HG03135 (cell line): ENCODE measurements at regions not wholly inside any gene's neighbourhood (a gene's known extent, or its start where the extent isn't known, plus 50 kb on each side); places are given as distances from the start of the nearest gene placed in this dataset.

Source experiments
- ATAC-seq: cut with Tn5 transposase; IDR thresholded peaks from one replicate; pipeline ENCODE4 v1.9.1; 2021; ENCODE audit warnings: mild to moderate bottlenecking, moderate library complexity; ENCODE audit not compliant: unreplicated experiment

DNA sequence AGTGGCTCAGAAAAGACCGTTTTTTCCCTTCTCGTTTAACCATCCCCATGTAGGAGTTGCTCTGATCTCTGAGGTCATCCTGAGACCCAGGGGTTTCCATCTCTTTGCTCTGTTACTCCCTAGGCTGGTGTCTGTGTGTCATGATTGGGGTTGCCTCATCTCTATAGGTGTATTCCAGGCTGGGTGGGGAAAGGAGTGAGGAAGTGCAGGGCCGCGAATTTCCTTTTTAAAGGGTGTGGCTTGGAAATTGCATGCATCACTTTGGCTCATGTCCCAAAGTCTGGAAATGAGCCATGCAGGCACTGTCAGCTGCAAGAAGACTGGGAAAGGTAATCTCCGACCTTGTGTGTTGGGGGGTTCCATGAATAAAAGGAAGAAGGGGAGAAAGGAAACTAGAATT is 201.9 kb downstream of the AACS start:
- ATAC-seq = no peak

DNA sequence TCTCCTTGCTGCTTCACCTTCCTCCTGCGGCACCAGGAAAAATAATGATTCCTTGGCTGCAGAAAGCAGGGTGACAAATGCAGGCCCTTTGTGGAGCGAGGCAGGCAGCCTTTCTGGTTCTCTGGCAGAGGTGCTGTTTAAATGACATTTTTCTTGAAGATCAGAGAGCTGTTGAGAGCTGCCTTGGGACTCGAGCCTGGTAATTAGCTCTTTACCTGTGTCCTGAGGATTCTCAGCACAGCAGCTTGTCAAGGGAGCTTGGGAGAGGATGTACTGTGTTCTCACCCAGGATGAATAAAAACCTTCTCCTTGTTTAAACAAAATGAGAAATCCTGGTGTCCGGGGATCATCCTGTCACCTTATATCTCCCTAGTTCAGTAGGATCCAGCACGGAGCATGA is 204.0 kb downstream of the AACS start:
- no peak for ATAC-seq

DNA sequence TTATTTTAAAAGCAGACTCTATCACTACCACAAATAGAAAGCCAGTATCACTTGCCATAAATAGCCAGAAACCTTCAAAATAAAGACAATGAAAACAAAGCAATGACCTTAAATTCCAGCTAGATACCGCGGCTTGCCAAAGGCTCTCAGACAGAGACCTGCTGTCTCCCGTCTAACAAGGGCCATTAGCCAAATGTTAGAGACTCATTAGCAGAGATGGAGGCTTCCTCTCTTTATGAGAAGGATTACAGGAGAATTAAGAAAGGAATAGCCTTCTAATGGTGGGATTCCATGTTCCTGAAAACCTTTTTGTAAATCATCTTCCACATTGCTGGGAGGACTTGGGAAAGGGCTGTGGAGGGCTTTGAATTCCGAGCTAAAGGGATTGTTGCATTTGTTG is 206.7 kb downstream of the AACS start:
- ATAC-seq = no peak

DNA sequence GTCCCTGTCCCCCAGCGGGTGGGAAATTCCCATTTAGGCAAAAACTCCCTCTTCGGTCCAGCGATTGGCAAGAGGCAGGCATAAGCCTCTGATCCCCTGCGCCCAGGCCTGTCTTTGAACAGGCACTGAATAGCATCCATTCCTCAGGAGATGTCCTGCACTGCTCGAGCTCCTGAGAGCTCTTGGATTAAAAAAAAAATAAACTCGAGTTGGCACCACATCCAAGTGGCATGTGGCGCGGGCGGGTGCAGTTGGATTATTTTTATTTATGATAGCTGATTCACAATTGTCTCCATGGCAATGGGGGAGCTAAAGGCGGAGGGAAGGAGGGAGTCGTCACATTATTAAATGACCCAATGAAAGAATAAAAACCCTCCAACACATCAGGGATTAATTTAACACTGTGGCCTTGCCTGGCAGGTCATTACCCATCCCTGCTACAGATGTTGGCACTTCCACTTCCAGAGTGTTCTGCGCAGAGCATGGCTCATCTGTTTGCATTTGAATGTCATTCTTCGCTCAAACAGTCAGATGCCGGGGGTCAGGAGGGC is 207.2 kb downstream of the AACS start:
- ATAC-seq = no peak

DNA sequence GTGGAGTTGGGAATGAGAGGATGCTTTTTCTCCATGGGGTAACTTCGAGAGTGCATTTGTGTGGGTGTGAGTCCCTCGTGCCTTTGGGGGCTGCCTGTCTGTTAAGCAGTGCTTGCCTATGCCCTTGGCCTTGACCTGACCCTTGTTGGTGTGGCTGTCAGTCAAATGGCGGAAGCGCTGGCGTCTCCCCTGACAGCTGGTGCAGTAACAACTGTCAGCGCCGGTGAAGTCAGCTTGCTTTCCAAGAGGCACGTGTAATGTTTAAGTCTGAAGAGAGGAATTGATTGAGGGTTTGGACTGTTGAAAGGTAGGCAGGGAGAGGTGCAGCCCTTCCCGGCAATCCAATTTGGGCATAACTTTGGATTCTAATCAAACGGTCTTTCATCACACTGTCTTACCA is 211.3 kb downstream of the AACS start:
- ATAC-seq = no peak

DNA sequence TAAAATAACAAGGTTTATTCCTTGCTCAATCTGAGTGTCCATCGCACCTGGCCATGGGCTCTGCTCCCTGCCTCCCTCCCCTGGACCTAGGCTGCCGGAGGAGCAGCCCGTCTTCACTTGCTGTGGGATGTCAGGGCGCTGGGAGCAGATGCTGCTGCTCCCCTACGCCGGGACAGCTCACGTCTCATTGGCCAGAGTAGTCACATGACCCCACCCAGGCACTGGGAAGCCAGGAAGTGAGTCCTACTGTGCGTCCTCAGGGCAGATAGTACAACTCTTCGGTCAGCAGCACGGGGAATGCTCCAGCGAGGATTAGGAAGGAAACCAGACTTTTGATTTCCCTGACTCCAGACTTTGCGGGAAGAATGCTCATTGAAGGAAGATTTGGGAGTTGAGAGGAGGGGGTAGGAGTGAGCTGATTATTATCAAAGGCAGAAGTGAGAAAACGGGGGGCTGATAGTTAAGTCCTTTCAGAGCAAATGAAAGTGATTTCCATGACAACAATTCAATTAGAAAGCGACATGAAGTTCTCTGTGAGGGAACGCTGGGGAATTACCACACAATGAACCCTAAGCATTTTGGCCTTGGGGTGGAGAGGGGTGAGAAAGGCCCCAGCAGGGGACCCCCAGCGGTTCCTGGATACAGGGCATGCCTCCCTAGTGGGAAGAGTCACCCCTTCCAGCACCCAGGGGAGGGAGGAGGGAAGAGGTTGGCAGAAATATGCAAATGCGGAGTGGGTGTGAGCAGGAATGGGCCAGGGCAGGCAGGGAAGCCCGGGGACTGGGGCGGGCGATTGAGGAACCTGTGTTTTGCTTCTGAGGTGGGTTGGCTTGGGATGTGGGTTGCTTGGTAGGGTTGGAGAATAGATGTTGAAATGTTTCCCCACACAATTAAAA is 215.5 kb downstream of the AACS start:
- no peak for ATAC-seq

DNA sequence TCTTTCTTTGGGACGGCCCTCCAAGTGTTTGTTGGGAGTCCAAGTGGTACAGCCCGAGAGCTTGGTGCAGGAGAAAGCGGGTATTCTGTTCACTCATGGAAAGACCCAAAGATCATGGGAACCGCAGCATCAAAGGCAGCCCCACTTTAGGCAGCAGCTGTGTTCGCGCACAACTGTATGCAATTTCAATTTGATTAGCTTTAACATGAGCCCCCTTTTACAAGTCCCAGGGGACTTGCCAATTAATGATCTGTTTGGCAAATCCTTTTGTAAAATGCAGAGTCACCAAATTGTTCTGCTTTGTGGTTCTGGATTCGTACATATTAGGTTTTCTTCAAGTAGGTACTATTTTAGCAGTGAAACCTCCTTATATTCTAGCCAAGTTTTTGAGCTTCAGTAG is 217.7 kb downstream of the AACS start:
- no peak for ATAC-seq

DNA sequence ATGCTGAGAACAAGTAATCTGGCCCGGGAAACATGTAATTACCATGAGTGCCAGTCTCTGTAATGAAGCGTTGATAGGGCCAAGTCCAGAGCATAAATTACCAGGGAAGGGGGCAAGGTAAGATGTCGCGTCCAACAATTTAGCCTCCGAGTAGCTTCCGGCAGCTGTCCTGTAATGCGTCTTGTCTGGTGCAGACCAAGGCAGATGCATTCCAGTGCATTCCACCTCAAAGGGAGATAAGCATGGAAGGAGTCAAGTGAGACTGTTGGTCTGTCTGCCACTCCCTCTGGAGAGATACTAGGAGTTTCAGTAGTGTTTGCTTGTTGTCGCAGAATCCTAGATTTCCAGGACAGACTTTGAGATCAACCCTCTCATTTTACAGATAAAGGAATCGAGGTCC is 218.3 kb downstream of the AACS start:
- ATAC-seq = no peak

DNA sequence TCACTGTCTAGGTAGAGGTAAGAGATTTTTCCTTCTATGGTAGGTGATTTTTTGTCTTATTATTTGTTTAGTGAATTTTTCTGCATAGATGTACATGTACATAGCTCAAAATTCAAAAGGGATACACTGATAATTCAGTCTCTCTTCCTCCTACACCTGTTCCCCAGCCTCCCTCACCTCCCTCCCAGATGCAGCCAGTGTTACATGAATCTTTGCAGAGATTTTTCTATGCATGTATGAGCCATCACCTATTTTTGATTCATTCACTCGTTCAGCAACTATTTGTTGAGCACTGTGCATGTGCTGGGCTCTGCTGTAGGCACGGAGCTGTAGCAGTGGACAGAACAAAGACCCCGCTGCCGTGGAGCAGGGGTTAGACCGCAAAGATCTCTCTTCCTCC is 218.9 kb downstream of the AACS start:
- ATAC-seq = no peak

DNA sequence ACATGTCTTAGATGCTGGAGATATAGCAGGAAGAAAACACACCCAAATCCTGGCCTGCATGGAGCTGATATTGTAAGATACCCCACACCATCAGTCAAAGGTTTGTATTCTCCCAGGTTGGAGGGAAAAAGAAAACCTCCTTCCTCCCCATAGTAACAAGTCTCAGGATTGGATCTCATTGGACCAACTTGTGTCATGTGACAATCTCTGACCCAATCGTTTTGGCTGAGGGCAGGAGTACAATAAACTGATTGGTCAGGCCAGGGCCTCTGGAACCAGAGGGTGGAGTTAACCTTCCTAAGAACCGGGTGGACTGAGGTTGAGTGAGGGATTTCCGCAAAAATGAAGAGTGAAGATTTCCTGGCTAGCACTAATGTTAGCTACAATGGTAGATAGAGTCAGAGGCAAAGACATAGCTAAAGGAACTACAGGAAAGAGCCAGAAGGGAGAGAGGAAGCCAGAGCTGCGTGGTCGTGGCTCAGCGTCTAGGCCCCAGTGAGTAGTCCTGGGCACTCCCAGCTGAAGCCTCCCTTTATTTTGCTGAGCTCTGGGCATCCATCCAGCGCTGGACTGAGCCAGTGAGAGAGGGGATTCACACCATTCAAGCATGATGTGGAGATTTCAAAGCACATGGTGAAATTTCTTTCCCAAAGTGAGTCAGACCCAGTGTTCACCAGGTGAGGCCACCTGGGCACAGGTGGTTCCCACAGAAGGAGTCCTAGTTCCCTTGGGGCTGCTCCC is 219.9 kb downstream of the AACS start:
- ATAC-seq = no peak

DNA sequence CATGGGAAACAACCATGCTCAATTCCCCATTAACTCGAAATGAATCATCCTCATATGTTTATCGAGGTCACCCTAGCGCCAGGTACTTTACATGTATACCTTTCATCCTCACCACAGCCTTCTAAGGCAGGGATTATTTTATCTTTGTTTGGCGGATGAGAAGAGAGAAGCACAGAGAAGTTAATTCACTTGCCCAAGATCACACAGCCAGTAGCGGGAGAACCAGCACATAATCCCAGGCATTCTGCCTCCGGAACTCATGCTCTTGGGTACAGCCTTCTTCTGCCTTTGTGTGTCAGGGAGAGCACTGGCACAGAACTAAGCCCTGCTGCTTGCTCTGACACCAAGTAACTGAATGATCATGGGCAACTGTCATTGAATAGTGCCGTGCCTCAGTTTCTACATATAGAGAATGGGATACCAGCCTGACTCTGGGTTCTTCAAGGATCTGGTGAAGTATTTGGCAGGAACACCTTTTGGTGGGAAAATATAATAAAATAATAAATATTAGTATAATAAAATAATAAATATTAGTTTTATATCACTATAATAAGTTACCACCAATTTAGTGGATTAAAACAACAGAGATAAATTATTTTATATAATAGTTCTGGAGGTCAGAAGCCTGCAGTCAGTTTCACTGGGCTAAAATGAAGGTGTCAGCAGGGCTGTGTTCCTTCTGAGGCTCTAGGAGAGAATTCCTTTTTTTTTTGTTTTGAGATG is 220.9 kb downstream of the AACS start:
- ATAC-seq = no peak

DNA sequence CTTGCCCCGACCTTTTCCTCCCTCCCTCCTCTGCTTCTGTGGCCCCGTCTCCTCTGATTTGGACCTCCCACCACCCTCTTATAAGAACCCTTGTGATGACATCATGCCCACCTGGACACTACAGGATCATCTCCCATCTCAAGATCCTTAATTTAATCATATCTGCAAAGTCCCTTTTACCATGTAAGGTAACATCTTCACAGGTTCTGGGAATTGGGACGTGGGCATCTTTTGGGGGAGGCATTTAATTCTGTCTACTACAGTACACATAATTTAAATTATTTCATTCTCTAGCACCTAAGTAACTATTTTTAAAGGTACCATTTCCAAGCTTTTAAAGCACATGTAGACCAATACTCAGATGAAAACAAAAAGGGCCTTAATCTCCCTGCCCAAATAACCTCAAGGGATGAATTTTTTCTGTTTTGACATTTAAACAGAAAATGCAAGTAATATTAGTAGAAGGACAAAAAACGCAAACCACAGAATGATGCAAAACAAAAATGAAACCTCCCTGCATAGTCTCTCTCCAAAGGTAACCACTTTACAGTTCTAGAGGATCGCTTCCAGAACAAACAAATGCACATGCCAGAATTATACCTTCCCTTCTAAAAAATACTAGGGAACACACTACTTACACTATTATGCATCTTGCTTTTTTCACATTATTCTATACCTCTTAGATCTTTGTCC is 222.1 kb downstream of the AACS start:
- ATAC-seq = peak; percentile 62

DNA sequence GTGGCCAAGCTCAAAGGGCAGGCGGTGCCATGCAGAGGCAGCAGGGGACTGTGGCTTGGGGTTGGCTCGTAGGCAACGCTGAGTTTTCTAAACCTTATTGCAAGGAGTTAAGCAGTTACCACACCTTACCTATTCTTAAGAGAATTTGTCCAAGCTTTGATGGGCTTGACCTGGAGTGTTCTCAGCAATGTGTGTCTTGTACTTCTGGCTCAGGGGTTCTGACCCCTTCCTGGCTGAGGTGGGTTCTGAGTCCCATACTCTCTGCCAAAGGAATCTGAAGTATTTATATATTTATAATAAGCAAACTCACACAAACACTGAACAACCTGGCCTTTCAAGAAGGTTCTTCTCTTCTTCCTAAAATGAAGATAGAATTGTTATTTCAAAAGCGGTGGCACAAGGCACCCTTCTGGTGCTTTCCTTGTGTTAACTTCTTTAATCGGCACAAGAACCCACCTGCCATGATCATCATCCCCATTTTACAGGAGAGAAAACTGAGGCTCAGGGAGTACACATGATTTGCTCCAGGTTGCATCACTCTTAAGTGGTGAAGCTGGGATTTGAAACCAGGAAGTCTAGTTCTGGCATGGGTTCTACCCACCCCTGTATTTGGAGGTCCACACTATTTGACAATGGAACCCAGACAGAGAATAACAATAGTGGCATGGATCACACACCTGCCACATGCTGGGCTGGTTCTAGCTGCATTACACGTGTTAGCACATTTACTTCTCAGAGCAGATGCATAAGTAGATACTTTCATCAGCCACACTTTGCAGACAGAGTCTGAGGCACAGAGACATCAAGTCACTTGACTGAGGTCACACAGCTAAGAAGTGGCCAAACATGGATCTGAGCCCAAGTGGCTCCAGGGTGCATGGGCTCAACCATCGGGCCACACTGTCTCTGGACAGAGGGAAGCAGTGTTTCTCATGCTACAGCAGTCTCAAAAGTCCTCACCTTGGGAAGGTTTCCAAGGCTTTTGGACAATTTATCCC is 224.0 kb downstream of the AACS start:
- no peak for ATAC-seq

DNA sequence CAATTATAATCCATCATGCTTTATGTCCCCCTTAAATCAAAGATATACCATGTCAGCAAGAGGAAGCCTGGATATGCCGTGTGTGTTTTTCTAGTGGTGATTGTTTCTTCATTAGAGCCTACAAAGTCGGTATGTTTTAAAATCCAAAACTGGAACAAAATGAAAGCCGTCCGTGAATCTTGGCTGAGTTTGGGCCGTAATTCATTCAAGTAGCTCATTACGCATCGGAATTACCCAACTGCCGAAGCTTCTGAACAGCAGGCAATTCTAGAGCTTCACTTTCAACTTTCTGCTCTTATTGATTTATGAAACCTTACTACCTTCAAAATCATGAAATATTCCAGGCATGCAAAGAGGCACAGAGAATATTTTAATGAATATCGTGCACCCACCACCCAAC is 224.7 kb downstream of the AACS start:
- no peak for ATAC-seq

DNA sequence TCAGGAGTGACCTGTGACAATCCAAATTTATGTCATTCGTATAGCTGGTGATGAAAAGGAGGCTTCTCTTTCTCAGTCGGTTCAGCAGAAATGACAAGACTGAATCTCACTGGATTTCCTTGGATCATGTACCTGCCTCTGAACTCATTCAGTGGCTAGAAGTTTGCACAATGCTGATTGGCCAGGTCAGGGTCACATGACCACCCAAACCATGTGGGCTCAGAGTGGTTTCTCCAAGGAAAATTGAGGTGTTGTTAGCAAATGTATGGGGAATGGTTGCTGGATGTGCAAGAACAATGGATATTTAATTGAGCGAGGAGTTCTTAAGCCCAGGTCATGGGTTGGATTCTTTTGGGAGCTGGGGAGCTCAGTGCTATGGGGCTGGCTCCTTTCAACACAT is 227.5 kb downstream of the AACS start:
- ATAC-seq = no peak

DNA sequence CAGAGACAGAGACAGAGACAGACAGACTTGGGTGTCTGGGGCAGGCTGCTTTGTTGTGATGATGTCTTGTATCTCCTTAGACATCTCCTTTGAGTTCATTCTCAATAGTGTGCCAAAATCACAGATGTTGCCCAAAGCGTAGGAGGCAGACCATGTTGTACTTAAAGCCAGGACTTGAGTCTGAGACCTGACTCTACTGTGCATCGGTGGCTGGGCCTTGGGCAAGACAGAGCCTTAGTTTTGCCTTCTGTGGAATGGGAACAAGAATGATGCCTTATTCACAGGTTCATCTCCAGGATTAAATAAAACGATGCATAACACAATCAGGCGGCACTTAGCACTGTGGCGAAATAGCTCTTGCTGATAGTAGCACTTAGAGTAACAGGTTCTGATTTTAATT is 230.3 kb downstream of the AACS start:
- no peak for ATAC-seq

DNA sequence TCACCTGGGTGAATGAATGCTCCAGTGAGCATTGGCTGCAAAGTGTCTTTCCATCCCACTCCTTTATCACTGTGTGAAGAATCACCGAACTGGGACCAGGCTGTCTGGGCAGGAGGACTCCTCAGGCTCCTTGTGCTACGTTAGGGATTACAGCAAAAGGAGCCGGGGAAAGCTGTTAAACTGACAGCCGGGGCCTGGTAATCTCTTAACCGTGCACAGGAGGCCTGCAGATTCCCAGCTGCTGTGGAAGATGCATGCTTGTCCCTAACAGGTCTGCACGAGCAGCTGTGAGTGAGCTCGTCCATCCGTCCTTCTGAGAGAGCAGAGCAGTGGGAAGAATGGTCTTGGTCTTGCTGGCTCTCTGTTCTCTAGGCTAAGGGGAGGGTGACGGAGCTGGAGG is 231.5 kb downstream of the AACS start:
- no peak for ATAC-seq

DNA sequence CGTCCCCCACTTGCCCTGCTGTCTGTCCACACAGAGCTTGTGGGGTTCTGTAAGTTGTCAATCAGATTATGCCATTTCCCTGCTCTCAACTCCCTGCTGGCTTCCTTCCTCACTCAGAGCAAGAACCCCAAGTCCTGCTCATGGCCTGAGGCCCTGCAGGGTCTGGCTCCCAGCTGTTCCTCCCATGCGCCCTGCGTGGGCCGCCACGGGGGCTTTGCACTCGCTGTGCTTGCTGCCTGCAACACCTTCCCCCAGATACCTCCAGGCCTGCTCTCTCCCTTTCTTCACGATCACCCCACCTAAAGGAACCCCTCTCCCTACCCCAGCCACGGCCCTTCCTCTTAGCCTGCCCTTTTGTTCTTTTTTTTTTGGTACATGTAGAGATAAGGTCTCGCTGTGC is 234.6 kb downstream of the AACS start:
- no peak for ATAC-seq

DNA sequence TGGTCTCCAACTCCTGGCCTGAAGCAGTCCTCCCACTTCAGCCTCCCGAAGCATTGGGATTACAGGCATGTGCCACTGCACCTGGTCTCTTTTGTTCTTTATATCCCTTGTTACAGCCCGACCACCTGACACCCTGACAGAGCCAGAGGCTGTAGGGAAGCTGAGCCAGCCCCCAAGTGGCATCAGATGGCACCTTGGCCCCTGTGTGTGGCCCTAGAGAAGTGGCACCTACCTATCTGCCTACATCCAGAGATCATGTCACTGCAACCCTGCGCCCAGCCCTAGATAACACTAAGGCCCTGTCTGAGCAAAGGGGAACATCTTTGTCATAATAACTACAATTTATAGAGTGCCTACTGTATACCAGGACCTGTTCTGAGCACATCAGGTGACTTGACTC is 235.0 kb downstream of the AACS start:
- no peak for ATAC-seq

DNA sequence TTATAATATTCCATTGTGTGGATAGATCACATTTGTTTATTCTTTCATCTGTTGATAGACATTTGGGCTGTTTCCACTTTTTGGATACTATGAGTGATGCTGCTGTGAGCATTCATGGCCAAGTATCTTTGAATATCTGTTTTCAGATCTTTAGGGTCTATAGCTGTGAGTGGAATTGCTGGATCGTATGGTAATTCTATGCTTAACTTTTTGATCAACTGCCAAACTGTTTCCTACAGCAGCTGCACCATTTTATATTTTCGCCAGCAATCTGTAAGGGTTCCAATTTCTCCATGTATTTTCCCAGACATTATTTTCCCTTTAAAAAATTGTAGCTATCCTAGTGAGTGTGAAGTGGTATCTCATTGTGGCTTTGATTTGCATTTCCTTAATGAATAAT is 238.1 kb downstream of the AACS start:
- ATAC-seq = no peak
